Kasumi-1 (cell line): ENCODE measurements at regions not wholly inside any gene's neighbourhood (a gene's known extent, or its start where the extent isn't known, plus 50 kb on each side); places are given as distances from the start of the nearest gene placed in this dataset.
A peak's percentile ranks its signal among the peaks of the same experiment; 100 is the strongest.
"Not testable (repeated sequence)": the region's sequence is repeated elsewhere in the genome, so short reads cannot be mapped to it uniquely, and the experiment has no call there.

Source experiments
- DNase-seq, 2 experiments: peaks; one replicate each; lab custom pipeline; 2025; lab: John Stamatoyannopoulos, UW

DNA sequence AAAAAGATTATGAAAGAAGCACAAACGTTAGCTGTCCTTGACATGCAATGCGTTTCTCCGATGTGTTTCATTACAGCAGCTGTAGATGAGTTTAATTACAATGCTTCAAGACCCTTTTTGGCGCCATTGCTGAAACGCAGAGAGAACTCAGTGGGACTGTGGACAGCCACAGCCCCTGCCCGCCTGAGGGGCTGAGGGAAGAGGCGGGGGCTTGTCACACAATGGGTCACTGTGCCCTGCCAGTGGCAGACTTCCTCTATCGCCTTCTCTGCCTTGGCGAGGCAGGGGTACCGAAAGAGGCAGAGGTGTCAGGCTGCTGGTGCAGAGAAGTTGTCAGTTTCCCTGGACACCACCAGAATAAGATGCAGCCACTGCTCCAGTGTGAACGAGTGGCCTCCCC is 252.0 kb downstream of the NR2F2 start:
- DNase-seq, result peak in 1 of 2 experiments; percentile 29

- DNase-seq, result no peak
These were observed 253.2 kb downstream of the NR2F2 start for GRCh38 chr15:96583671-96584070.

DNA sequence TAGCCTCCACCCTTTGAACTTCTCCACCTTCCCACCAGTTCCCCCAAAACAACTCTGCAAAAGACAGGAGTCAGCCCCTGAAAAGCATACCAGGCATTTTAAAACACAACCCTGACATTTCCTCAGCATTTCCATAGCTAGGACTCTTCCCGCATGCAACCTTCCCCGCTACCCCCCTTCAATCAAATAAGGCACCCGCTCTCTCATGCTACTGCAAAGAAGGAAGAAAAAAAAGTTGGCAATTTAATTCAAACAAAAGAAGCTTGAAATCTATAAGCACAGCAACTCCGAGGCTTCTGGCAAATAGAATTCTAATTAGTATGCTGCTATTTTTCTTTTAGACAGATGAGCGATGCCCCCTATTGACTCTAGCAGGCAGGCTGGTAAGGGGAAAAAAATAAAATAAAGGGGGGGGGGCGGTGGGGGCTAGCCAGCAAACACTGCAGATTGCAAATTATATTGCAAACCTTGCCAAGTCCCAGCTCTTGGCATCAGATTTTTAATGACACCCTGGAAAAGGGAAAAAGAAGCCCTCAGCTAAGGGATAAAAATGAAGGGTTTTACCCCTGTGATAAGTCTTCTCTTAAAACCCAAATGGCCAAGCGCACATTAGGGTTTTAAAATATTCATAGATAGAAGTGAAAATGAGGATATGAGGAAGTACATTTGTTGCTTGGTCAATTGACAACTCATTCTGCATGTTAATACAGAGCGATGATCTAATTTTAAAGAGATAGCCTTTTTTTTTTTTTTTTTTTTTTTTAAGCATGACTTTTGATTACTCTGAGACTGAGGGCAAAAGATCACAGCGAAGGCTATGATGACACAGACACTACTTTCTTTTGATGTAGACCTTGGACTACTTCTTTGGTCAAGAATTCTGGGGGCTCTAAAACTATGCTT is 255.2 kb downstream of the NR2F2 start:
- DNase-seq, result no peak

DNA sequence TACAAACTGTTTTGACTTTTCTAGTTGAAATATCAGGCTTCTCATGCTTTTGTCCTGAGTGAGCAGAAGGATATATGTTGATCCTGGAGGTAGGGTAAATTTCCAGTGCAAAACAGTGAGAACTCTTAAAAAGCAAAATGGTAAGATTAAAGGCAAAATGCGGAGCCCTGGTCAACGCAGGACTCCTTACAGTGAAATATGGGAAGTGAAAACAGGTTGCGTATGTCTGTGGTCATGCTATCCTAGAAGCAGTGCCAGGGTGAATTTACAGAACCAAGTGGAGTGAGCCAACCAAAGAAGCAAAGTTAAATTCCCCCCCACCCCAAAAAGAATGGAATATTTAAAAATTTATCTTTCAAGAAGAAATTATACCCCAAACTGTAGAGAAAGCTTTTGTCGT is 256.4 kb downstream of the NR2F2 start:
- DNase-seq, result peak; percentile 4 to 23

- DNase-seq, result no peak
These were observed 259.4 kb downstream of the NR2F2 start for GRCh38 chr15:96589864-96590263.

DNA sequence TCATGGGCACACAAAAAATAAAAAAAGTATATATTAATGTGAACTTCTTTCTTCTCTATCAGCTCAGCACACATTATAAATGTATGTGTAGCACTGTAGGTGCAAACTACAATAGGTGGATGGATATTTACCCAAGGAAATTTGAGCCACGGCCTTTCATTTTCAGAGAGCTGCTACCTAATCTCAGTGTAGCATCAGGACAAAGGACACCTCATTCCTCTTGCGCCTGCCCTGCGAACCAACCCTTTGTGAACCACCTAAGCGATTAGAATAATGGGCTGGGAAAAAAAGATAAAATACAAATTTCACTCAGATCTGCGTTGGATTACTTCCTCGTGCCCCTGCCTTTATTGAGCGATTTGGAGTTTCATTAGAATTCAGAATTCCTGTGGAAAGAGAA is 263.2 kb downstream of the NR2F2 start:
- no peak for DNase-seq

GRCh38 chr15:96595951-96596350 is 265.5 kb downstream of the NR2F2 start:
- no peak for DNase-seq

GRCh38 chr15:96598514-96598913 is 268.0 kb downstream of the NR2F2 start:
- no peak for DNase-seq

DNA sequence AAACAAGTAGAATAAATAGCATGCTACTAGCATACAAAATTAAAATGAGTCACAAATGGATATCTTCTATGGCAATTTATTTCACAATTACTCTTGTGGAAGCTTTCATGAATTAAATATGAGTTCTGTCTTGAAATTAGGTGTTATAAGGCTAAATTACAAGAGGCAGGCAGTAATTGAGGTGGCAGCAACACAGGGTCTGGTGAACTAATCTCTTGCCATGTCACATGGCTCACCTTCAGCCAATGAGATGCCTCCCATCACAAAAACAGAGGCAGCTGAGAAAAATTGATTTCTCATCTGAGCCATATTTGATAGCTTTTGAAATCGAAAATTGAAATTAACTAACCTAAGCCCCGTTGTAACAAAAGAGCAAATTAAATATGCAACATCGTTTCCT is 268.8 kb downstream of the NR2F2 start:
- no peak for DNase-seq

- DNase-seq, result no peak
These were observed 269.9 kb downstream of the NR2F2 start for GRCh38 chr15:96600350-96600749.

- DNase-seq, result no peak
These were observed 276.1 kb downstream of the NR2F2 start for GRCh38 chr15:96606617-96607016.

DNA sequence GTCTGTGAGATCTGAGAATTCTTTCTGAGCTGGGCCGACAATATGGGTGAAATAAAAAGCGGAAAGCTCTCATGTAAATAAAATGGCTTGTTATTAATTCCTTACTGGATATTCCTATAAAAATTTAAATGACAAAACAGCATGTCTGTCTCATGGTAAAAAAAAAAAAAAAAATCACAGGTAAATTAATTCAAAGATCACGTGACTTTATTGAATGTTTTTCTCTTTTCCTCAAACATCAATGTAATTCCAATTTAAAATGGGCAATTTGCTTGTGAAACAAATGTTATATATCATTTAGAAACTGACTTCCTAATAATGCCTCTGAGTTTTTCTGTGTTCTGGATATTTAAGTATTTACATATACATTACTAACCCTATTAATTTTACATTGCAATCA is 280.3 kb downstream of the NR2F2 start:
- no peak for DNase-seq

- no peak for DNase-seq
These were observed 282.4 kb downstream of the NR2F2 start for GRCh38 chr15:96612917-96613316.

DNA sequence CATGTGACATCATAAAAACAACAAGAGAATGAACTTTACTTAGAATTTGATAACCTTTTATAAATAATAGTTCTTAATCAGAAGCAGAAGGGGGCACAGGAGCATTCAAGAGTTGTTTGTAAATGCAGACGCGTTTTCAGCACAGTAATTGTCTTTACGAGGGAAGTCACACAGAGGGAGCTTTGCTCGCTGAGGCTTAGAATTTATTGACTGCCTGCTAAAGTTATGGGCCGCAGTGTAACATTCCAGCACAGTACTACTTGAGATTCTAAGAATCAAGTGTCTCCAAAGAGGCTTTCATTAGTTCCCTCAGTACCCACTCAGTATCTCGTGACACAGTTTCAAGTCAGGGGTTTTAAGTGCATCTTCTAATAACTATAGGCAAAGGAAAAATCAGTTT is 288.7 kb downstream of the NR2F2 start:
- no peak for DNase-seq

- DNase-seq, result no peak
These were observed 292.2 kb downstream of the NR2F2 start for GRCh38 chr15:96622714-96623113.

- no peak for DNase-seq
These were observed 294.8 kb downstream of the NR2F2 start for GRCh38 chr15:96625256-96625655.

- no peak for DNase-seq
These were observed 296.6 kb downstream of the NR2F2 start for GRCh38 chr15:96627031-96627568.

DNA sequence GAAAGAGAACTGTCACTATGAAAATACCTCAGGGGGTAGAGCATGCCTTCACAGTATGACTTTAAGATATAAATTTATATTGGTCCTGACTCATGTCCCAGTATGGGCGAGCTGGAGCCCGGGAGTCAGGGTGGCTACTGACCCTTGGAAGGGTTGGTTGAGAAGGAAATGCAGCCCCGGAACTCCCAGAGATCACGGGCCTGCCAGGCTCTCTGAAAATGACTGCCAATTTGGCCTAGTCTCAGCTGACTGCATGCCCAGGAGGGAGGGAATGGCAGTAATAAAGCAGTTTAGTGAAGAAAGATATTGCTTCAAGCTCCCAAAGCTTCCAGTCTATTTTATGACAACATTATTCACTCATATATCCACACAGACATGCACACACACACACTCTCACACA is 299.0 kb downstream of the NR2F2 start:
- no peak for DNase-seq

DNA sequence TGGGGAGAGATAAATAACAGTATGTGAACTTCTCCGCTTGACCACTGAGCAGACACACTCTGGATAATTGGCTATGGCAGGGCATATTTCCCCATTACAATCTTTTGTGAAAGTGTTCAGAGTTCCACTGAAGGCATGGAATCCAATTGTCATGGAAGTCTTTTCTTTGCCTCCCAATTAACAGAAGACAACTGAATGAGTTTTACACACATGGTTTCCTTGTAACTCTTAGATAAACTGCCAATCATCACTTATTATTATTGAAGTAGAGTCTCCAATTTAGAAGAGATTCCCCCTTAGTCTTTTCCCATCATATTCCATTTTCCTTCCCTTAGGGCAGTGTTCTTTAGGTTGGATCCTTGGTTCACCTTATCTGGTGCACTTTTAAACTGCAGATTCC is 308.3 kb downstream of the NR2F2 start:
- no peak for DNase-seq

DNA sequence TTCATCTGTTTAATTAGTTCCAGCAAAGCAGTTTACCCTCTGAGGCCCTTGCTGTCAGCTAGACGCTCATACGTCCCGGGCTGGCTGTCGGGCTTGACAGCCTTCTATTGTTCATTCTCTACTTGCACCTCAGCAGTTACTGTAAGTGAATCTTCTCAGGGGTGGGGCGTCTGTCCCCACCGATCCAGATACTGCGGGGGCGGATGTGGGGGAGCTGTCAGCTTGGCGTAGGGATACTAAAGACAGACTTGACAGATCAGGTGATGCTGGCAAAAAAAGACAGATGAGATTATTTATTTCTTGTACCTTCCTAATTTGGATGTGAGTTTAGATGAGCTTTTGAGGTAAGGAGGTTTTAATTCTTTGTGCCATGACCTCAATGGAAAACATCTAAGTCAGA is 315.3 kb downstream of the NR2F2 start:
- no peak for DNase-seq

DNA sequence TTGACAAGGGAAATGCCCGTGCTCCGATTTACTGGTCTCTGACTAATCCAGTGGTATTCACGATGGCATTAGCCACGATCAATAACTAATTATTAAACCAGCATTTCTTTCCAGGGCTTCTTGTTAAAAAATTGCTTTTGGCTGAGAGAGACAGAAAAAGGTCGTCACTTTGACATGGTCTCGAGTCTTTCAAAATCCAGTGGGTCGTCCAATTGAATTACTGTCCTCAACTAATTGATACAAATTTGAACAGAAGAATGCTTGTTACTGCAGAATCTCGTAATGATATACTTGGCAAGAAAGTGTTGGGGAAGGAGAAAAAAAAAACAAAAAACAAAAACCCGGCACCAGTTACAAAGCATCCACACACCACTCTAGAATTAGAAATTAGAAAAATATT is 318.4 kb downstream of the NR2F2 start:
- DNase-seq, result no peak

DNA sequence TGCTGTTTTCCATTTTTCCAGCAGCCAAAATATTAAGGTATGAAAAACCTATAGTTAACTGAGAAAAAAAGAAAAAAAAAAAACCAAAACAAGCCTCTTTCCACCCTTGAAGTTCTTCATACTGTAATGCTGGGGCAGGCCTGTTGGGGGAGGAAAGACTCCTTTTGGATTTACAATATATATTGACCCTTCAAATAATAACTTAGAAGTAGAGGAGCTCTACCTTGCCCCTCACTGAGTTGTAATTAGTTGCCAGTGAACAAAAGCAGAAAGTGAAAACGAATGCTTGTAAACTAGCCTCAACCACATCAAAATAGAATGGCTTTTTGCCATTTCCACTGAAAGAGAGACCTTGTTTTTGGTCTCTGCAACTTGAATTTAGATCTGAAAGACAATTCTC is 326.6 kb downstream of the NR2F2 start:
- no peak for DNase-seq

GRCh38 chr15:96666979-96667378 is 336.5 kb downstream of the NR2F2 start:
- DNase-seq, result not testable (repeated sequence)

- DNase-seq, result no peak
These were observed 339.9 kb downstream of the NR2F2 start for GRCh38 chr15:96670389-96670788.
